Stimulated activated CD4-positive, alpha-beta T cell treated with anti-CD3 and anti-CD28 coated beads, TNF-alpha, amount 100 ng/mL, for 24 hours (primary cell): ENCODE measurements at regions not wholly inside any gene's neighbourhood (a gene's known extent, or its start where the extent isn't known, plus 50 kb on each side); places are given as distances from the start of the nearest gene placed in this dataset.

Source experiments
- DNase-seq, 3 experiments: peaks; one replicate each; pipeline ENCODE4 v3.0.0-alpha.2; 2020; ENCODE audit warnings: low read depth in 3 of 3

GRCh38 chr10:44476409-44477045 lies 91.6 kb upstream of the CXCL12 start:
- DNase-seq: no peak

- no peak for DNase-seq
Measured at GRCh38 chr10:44477046-44477425, 92.1 kb upstream of the CXCL12 start.

GRCh38 chr10:44478040-44478439 lies 93.1 kb upstream of the CXCL12 start:
- DNase-seq: no peak

- no peak for DNase-seq
Measured at GRCh38 chr10:44478876-44479705, 94.2 kb upstream of the CXCL12 start.

GRCh38 chr10:44492678-44493077 lies 107.8 kb upstream of the CXCL12 start:
- DNase-seq: no peak

GRCh38 chr10:44498222-44498621 lies 113.3 kb upstream of the CXCL12 start:
- no peak for DNase-seq

- DNase-seq: no peak
Measured at GRCh38 chr10:44500451-44500850, 115.6 kb upstream of the CXCL12 start.

GRCh38 chr10:44506386-44506785 lies 121.5 kb upstream of the CXCL12 start:
- no peak for DNase-seq

GRCh38 chr10:44510379-44511115 lies 125.7 kb upstream of the CXCL12 start:
- no peak for DNase-seq

- DNase-seq: no peak
Measured at GRCh38 chr10:44511166-44511565, 126.3 kb upstream of the CXCL12 start.

- no peak for DNase-seq
Measured at GRCh38 chr10:44511601-44512000, 126.7 kb upstream of the CXCL12 start.

- DNase-seq: no peak
Measured at GRCh38 chr10:44512431-44513022, 127.6 kb upstream of the CXCL12 start.

- DNase-seq: no peak
Measured at GRCh38 chr10:44513591-44513990, 128.7 kb upstream of the CXCL12 start.

GRCh38 chr10:44516891-44517290 lies 132.0 kb upstream of the CXCL12 start:
- DNase-seq: no peak

- peak in 1 of 3 experiments; percentile 0 for DNase-seq
Measured at GRCh38 chr10:44517635-44518034, 132.7 kb upstream of the CXCL12 start.

- DNase-seq: no peak
Measured at GRCh38 chr10:44519361-44519760, 134.5 kb upstream of the CXCL12 start.

- DNase-seq: no peak
Measured at GRCh38 chr10:44520651-44521050, 135.8 kb upstream of the CXCL12 start.

- DNase-seq: no peak
Measured at GRCh38 chr10:44539178-44539577, 154.3 kb upstream of the CXCL12 start.

- DNase-seq: no peak
Measured at GRCh38 chr10:44552726-44553125, 167.8 kb upstream of the CXCL12 start.

- no peak for DNase-seq
Measured at GRCh38 chr10:44557596-44558191, 172.8 kb upstream of the CXCL12 start.

- DNase-seq: no peak
Measured at GRCh38 chr10:44558521-44558920, 173.6 kb upstream of the CXCL12 start.

GRCh38 chr10:44564361-44564760 lies 179.5 kb upstream of the CXCL12 start:
- DNase-seq: no peak
